IMR-90 (cell line): ENCODE measurements at regions not wholly inside any gene's neighbourhood (a gene's known extent, or its start where the extent isn't known, plus 50 kb on each side); places are given as distances from the start of the nearest gene placed in this dataset.

Experiments
- ATAC-seq: fragments of 200-7000 bp; cut with Tn5 transposase; 2 replicates; pipeline ENCODE4 v1.9.1; 2020; ENCODE audit warnings: low read depth, mild to moderate bottlenecking, moderate library complexity
- BruUV-seq: library from RNA; stranded (reverse); fragments of 400-500 nt; replicated peaks from 2 replicates; lab custom pipeline; 2021; lab: Mats Ljungman, UMichigan
- CTCF ChIA-PET: fragments of 300-600 bp; formaldehyde crosslinking; extraction: SDS; loops from one replicate; lab custom pipeline; 2021; ENCODE audit warnings: antibody characterized with exemption; lab: Yijun Ruan, JAX
- POLR2A ChIA-PET: fragments of 300-600 bp; sonication (Branson Sonifier 250); formaldehyde crosslinking; loops from one replicate; lab custom pipeline; 2022; ENCODE audit warnings: antibody characterized with exemption; ENCODE audit not compliant: unreplicated experiment; lab: Charles Lee
- DNase-seq: peaks from one replicate; pipeline ENCODE4 v3.0.0; 2013
- H2AFZ ChIP-seq: replicated peaks from 2 replicates; pipeline ENCODE3; 2013; ENCODE audit warnings: low read length, mild to moderate bottlenecking; ENCODE audit not compliant: poor library complexity
- H2AK5ac ChIP-seq: 2 replicates; pipeline ENCODE4 v1.6.1; 2013; ENCODE audit warnings: low read depth, low read length, inconsistent platforms
- H2AK9ac ChIP-seq: replicated peaks from 2 replicates; pipeline ENCODE3; 2013; ENCODE audit warnings: mild to moderate bottlenecking, low read depth, low read length, moderate library complexity; ENCODE audit not compliant: poor library complexity
- H2BK120ac ChIP-seq: 2 replicates; pipeline ENCODE4 v1.6.1; 2013; ENCODE audit warnings: low read depth, low read length, inconsistent platforms
- H2BK15ac ChIP-seq: 3 replicates; pipeline ENCODE4 v1.6.1; 2013; ENCODE audit warnings: low read depth, low read length, inconsistent platforms
- H2BK20ac ChIP-seq: 2 replicates; pipeline ENCODE4 v1.6.1; 2013; ENCODE audit warnings: low read depth, mild to moderate bottlenecking, inconsistent platforms, low read length, moderate library complexity
- H2BK5ac ChIP-seq: 2 replicates; pipeline ENCODE4 v1.6.1; 2013; ENCODE audit warnings: mild to moderate bottlenecking, low read depth, low read length, inconsistent platforms; ENCODE audit not compliant: poor library complexity, severe bottlenecking
- H3K14ac ChIP-seq: replicated peaks from 2 replicates; pipeline ENCODE4 v1.6.1; 2013; ENCODE audit warnings: low read depth, low read length, inconsistent platforms
- H3K18ac ChIP-seq: 2 replicates; pipeline ENCODE4 v1.6.1; 2013; ENCODE audit warnings: low read depth, low read length, control low read depth
- H3K23ac ChIP-seq: 2 replicates; pipeline ENCODE4 v1.6.1; 2013; ENCODE audit warnings: low read depth, low read length, inconsistent platforms
- H3K27ac ChIP-seq: 2 replicates; pipeline ENCODE4 v1.5.1; 2013; ENCODE audit warnings: mild to moderate bottlenecking, control low read depth, low read length; ENCODE audit not compliant: insufficient read depth
- H3K27me3 ChIP-seq: 2 replicates; pipeline ENCODE4 v1.6.1; 2013; ENCODE audit warnings: low read length; ENCODE audit not compliant: control insufficient read depth, insufficient read depth
- H3K36me3 ChIP-seq: 2 replicates; pipeline ENCODE4 v1.6.1; 2013; ENCODE audit warnings: low read length, mixed read lengths; ENCODE audit not compliant: control insufficient read depth, insufficient read depth
- H3K4ac ChIP-seq: 2 replicates; pipeline ENCODE4 v1.6.1; 2013; ENCODE audit warnings: low read depth, low read length, inconsistent platforms
- H3K4me1 ChIP-seq: 2 replicates; pipeline ENCODE4 v1.6.1; 2013; ENCODE audit warnings: low read length, mixed read lengths; ENCODE audit not compliant: control insufficient read depth, insufficient read depth
- H3K4me2 ChIP-seq: 2 replicates; pipeline ENCODE4 v1.6.1; 2013; ENCODE audit warnings: low read depth, mild to moderate bottlenecking, control low read depth, low read length, moderate library complexity
- H3K4me3 ChIP-seq: 2 replicates; pipeline ENCODE4 v1.5.1; 2013; ENCODE audit warnings: low read depth, mild to moderate bottlenecking, control low read depth, low read length, moderate library complexity; ENCODE audit not compliant: insufficient read depth
- H3K56ac ChIP-seq: 2 replicates; pipeline ENCODE4 v1.6.1; 2013; ENCODE audit warnings: low read length, inconsistent platforms; ENCODE audit not compliant: insufficient read depth; ENCODE audit errors: extremely low read depth
- H3K79me1 ChIP-seq, 2 experiments: 2 replicates each; pipeline ENCODE4 v1.6.1; 2013; ENCODE audit warnings: low read length in 2 of 2, inconsistent platforms in 1 of 2, low read depth in 1 of 2
- H3K9ac ChIP-seq: 2 replicates; pipeline ENCODE4 v1.6.1; 2013; ENCODE audit warnings: low read depth, low read length, control low read depth
- H3K9me1 ChIP-seq: 2 replicates; pipeline ENCODE4 v1.6.1; 2013; ENCODE audit warnings: low read length, inconsistent platforms; ENCODE audit not compliant: insufficient read depth
- H3K9me3 ChIP-seq: 2 replicates; pipeline ENCODE4 v1.6.1; 2013; ENCODE audit warnings: low read length; ENCODE audit not compliant: control insufficient read depth, insufficient read depth
- H4K20me1 ChIP-seq: 2 replicates; pipeline ENCODE4 v1.6.1; 2013; ENCODE audit warnings: low read length, inconsistent platforms; ENCODE audit not compliant: insufficient read depth
- H4K5ac ChIP-seq: 2 replicates; pipeline ENCODE4 v1.6.1; 2013; ENCODE audit warnings: mild to moderate bottlenecking, low read depth, low read length, control low read depth
- H4K8ac ChIP-seq, 2 experiments: 2 replicates each; pipeline ENCODE4 v1.6.1; 2013; ENCODE audit warnings: low read depth in 2 of 2, low read length in 2 of 2, control low read depth in 1 of 2, inconsistent platforms in 1 of 2
- H4K91ac ChIP-seq: 2 replicates; pipeline ENCODE4 v1.6.1; 2013; ENCODE audit warnings: low read depth, low read length, inconsistent platforms; ENCODE audit not compliant: insufficient read depth
- BHLHE40 ChIP-seq: fragments of 150-350 bp; IDR thresholded peaks from 2 replicates; pipeline ENCODE4 v1.6.1; 2016; ENCODE audit warnings: mild to moderate bottlenecking, low read depth, low read length
- MXI1 ChIP-seq: IDR thresholded peaks from 2 replicates; pipeline ENCODE4 v1.6.1; 2012; ENCODE audit warnings: low read depth, mild to moderate bottlenecking, low read length, moderate library complexity, borderline replicate concordance
- POLR2A ChIP-seq: IDR thresholded peaks from 2 replicates; pipeline ENCODE4 v1.6.1; 2012; ENCODE audit warnings: mild to moderate bottlenecking, low read depth, low read length
- RAD21 ChIP-seq: IDR thresholded peaks from 2 replicates; pipeline ENCODE4 v1.6.1; 2012; ENCODE audit warnings: low read length, improper control_type of control experiment
- SMC3 ChIP-seq: fragments of 150-350 bp; IDR thresholded peaks from 2 replicates; pipeline ENCODE4 v1.6.1; 2016; ENCODE audit warnings: low read depth, mild to moderate bottlenecking, antibody characterized with exemption, low read length, moderate library complexity
- WGBS, 2 experiments: methylation state at CpG; one replicate each; pipeline versions ENCODE4 v1.1.5 to v1.1.7; 2013; ENCODE audit warnings: missing lambda C conversion rate in 2 of 2; ENCODE audit not compliant: insufficient read length in 1 of 2; ENCODE audit errors: extremely low coverage in 2 of 2; 5-methylcytosine and 5-hydroxymethylcytosine counted together
- dilution Hi-C: fragments of 300-500 bp; cut with HindIII; formaldehyde crosslinking; loops from one replicate; pipeline ENCODE4 v1.14.3; 2018; ENCODE audit warnings: low sequenced_read_pairs; ENCODE audit not compliant: unreplicated experiment
- in situ Hi-C: fragments of 300-500 bp; cut with MboI; formaldehyde crosslinking; loops from 3 replicates; pipeline ENCODE4 v1.14.3; 2019; ENCODE audit warnings: low sequenced_read_pairs, inconsistent platforms, mixed read lengths
- intact Hi-C: fragments of 100-400 bp; cut with micrococcal nuclease; formaldehyde crosslinking; loops from 2 replicates; pipeline ENCODE4 v1.10.0; 2022
- TF ChIP-seq, protein P1 (sequence below): conservative IDR thresholded peaks from 2 replicates; pipeline ENCODE4 v1.5.1; 2012; ENCODE audit warnings: mild to moderate bottlenecking, low read depth, low read length, improper control_type of control experiment
- TF ChIP-seq, protein P2 (sequence below): fragments of 150-350 bp; IDR thresholded peaks from 2 replicates; pipeline ENCODE4 v1.6.1; 2016; ENCODE audit warnings: low read depth, mild to moderate bottlenecking, low read length, moderate library complexity, borderline replicate concordance

DNA sequence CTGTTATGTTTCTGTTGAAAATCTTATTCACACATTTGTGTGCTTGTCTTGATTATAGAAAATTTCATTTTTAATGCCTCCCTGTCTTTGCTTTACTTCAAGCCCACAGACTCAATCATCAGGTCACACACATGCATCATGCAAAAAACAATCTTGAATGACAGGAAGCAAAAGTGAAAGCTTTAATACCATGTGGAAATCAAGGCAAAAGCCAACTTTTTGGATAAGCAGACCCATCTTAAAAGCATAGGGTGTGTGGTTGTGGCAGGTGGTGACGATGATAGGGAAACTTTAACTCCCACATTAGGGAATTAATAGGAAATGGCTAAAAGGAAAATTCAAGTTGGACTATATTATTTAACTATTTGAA is 155.9 kb upstream of the EOMES start:
- H4K20me1 ChIP-seq: no peaks in the 10 kb centered on the region
- no peaks in the 10 kb centered on the region for H3K9me3 ChIP-seq
- H3K36me3 ChIP-seq: no peaks in the 10 kb centered on the region
- no peak overlapping the region for H2BK5ac ChIP-seq
- TF ChIP-seq MXI1 (no peak), BHLHE40 (no peak), RAD21 (no peak), SMC3 (no peak), POLR2A (no peak)
- TF ChIP-seq, protein P1, sequence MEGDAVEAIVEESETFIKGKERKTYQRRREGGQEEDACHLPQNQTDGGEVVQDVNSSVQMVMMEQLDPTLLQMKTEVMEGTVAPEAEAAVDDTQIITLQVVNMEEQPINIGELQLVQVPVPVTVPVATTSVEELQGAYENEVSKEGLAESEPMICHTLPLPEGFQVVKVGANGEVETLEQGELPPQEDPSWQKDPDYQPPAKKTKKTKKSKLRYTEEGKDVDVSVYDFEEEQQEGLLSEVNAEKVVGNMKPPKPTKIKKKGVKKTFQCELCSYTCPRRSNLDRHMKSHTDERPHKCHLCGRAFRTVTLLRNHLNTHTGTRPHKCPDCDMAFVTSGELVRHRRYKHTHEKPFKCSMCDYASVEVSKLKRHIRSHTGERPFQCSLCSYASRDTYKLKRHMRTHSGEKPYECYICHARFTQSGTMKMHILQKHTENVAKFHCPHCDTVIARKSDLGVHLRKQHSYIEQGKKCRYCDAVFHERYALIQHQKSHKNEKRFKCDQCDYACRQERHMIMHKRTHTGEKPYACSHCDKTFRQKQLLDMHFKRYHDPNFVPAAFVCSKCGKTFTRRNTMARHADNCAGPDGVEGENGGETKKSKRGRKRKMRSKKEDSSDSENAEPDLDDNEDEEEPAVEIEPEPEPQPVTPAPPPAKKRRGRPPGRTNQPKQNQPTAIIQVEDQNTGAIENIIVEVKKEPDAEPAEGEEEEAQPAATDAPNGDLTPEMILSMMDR: no peak
- TF ChIP-seq, protein P2, sequence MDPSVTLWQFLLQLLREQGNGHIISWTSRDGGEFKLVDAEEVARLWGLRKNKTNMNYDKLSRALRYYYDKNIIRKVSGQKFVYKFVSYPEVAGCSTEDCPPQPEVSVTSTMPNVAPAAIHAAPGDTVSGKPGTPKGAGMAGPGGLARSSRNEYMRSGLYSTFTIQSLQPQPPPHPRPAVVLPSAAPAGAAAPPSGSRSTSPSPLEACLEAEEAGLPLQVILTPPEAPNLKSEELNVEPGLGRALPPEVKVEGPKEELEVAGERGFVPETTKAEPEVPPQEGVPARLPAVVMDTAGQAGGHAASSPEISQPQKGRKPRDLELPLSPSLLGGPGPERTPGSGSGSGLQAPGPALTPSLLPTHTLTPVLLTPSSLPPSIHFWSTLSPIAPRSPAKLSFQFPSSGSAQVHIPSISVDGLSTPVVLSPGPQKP: no peak
- H4K8ac ChIP-seq: no peak overlapping the region
- in situ Hi-C loops: no loop called here
- H4K5ac ChIP-seq: no peak overlapping the region
- H3K4me2 ChIP-seq: no peak overlapping the region
- H2AK9ac ChIP-seq: no peak overlapping the region
- no peak overlapping the region for H2AFZ ChIP-seq
- no peak overlapping the region for H3K4me3 ChIP-seq
- no peaks in the 10 kb centered on the region for H3K4me1 ChIP-seq
- no peak overlapping the region for H2BK15ac ChIP-seq
- intact Hi-C loops: no loop called here
- no peak overlapping the region for H3K14ac ChIP-seq
- H3K4ac ChIP-seq: no peak overlapping the region
- no peak overlapping the region for H4K91ac ChIP-seq
- H2BK20ac ChIP-seq: no peak overlapping the region
- H3K23ac ChIP-seq: no peak overlapping the region
- H3K27me3 ChIP-seq: no peaks in the 10 kb centered on the region; the same call in 1 of the 2 replicates
- ChIA-PET CTCF (no interaction called here), POLR2A (no interaction called here)
- ATAC-seq: no peak
- no peak for DNase-seq
- H3K18ac ChIP-seq: no peak overlapping the region
- no peaks in the 10 kb centered on the region for H3K9me1 ChIP-seq
- H3K79me1 ChIP-seq: no peaks in the 10 kb centered on the region
- H2BK120ac ChIP-seq: no peak overlapping the region
- dilution Hi-C loops: no loop called here
- H3K9ac ChIP-seq: no peak overlapping the region
- no peak overlapping the region for H2AK5ac ChIP-seq
- WGBS, 2 experiments: no CpG with 5 or more reads among the region's 1 CpG
- no peak overlapping the region for H3K56ac ChIP-seq
- no TSS peak for BruUV-seq
- no peak overlapping the region for H3K27ac ChIP-seq
